Endodermal cell (in vitro differentiated cells): ENCODE measurements at regions not wholly inside any gene's neighbourhood (a gene's known extent, or its start where the extent isn't known, plus 50 kb on each side); places are given as distances from the start of the nearest gene placed in this dataset.

ENCODE experiments used
- DNase-seq: peaks from one replicate; pipeline ENCODE4 v3.0.0-alpha.2; 2017
- H3K27ac ChIP-seq: 2 replicates; pipeline ENCODE4 v1.5.1; 2013; ENCODE audit warnings: mild to moderate bottlenecking, low read depth, low read length, moderate library complexity
- H3K27me3 ChIP-seq: 2 replicates; pipeline ENCODE4 v1.6.1; 2013; ENCODE audit warnings: mild to moderate bottlenecking, low read length, moderate library complexity; ENCODE audit not compliant: insufficient read depth, control insufficient read depth, poor library complexity, severe bottlenecking
- H3K36me3 ChIP-seq: 2 replicates; pipeline ENCODE4 v1.7.0; 2013; ENCODE audit warnings: mild to moderate bottlenecking, low read length, moderate library complexity; ENCODE audit not compliant: control insufficient read depth, insufficient read depth
- H3K4me1 ChIP-seq: one replicate; pipeline ENCODE4 v1.7.0; 2013; ENCODE audit warnings: low read length; ENCODE audit not compliant: control insufficient read depth, insufficient read depth
- H3K4me3 ChIP-seq: 2 replicates; pipeline ENCODE4 v1.5.1; 2013; ENCODE audit warnings: mild to moderate bottlenecking, low read length, moderate library complexity
- H3K9ac ChIP-seq: 2 replicates; pipeline ENCODE4 v1.6.1; 2013; ENCODE audit warnings: mild to moderate bottlenecking, low read length, moderate library complexity; ENCODE audit not compliant: poor library complexity, severe bottlenecking; ENCODE audit errors: extremely low read depth
- H3K9me3 ChIP-seq: 2 replicates; pipeline ENCODE4 v1.6.1; 2013; ENCODE audit warnings: mild to moderate bottlenecking, low read length, moderate library complexity; ENCODE audit not compliant: control insufficient read depth
- H3K27ac Mint-ChIP-seq: 2 replicates; pipeline ENCODE4 v1.8.0; 2020; ENCODE audit warnings: mixed read lengths
- H3K27me3 Mint-ChIP-seq: 2 replicates; pipeline ENCODE4 v1.8.0; 2021; ENCODE audit warnings: mild to moderate bottlenecking, mixed read lengths; ENCODE audit not compliant: insufficient read depth
- H3K36me3 Mint-ChIP-seq: 2 replicates; pipeline ENCODE4 v1.8.0; 2020; ENCODE audit warnings: low read depth, mixed read lengths
- H3K4me1 Mint-ChIP-seq: 2 replicates; pipeline ENCODE4 v1.8.0; 2020; ENCODE audit warnings: mixed read lengths
- H3K4me3 Mint-ChIP-seq: 2 replicates; pipeline ENCODE4 v1.8.0; 2020; ENCODE audit warnings: mild to moderate bottlenecking, moderate library complexity, mixed read lengths
- H3K9me3 Mint-ChIP-seq: 2 replicates; pipeline ENCODE4 v1.8.0; 2020; ENCODE audit warnings: mild to moderate bottlenecking, mixed read lengths
- WGBS, 2 experiments: methylation state at CpG; one replicate each; pipeline versions ENCODE4 v1.1.5 to v1.1.7; 2013; ENCODE audit warnings: missing lambda C conversion rate in 2 of 2, mixed read lengths in 1 of 2; ENCODE audit not compliant: insufficient coverage in 1 of 2, insufficient read length in 1 of 2; 5-methylcytosine and 5-hydroxymethylcytosine counted together
- TF ChIP-seq, protein P1 (sequence below): fragments of 200-600 bp; sonication (generic); conservative IDR thresholded peaks from 2 replicates; pipeline ENCODE4 v1.5.0; 2021; ENCODE audit warnings: antibody characterized with exemption, mild to moderate bottlenecking

DNA sequence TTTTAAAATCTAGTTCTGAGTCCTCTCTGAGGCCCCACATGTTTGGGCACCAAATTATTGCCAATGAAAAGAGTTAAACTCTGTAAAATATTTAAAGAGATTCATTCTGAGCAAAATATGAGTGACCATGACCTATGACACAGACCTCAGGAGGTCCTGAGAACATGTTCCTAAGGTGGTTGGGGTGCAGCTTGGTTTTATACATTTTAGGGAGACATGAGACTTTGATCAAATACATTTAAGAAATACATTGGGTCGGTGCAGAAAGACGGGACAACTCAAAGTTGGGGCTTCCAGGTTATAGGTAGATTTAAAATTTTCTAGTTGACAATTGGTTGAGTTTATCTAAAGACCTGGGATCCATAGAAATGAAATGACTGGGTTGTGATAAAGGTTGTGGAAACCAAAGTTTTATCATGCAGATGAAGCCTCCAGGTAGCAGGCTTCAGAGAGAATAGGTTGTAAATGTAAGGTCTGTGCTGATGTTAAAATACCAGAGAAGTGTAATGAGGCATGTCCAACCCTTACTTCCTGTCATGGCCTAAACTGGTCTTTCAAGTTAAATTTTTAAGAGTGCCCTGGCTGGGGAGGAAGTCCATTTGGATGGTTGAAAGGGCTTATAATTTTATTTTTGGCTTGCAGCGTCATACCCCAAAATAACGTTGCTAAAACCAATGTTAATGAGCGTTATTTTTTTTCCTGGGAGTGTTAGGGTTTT is 274.9 kb downstream of the NUF2 start:
- peak; percentile 52 for DNase-seq
- no peaks in the 10 kb centered on the region for H3K27me3 Mint-ChIP-seq
- Histone ChIP-seq H3K36me3 (no peaks in the 10 kb centered on the region), H3K9me3 (peaks cover 48% of the 10 kb centered on the region), H3K27me3 (no peaks in the 10 kb centered on the region), H3K4me3 (peak overlapping the region; percentile 26), H3K4me1 (no peaks in the 10 kb centered on the region), H3K27ac (no peak overlapping the region), H3K9ac (no peak overlapping the region)
- no peak overlapping the region for H3K27ac Mint-ChIP-seq
- H3K4me3 Mint-ChIP-seq, result no peak overlapping the region
- peaks cover 31% of the 10 kb centered on the region for H3K9me3 Mint-ChIP-seq
- 38 to 45% methylated on average over 2 to 5 of the region's 5 CpGs for WGBS, 2 experiments
- peaks cover 27% of the 10 kb centered on the region for H3K36me3 Mint-ChIP-seq
- H3K4me1 Mint-ChIP-seq, result peaks cover 17% of the 10 kb centered on the region
- TF ChIP-seq, protein P1, sequence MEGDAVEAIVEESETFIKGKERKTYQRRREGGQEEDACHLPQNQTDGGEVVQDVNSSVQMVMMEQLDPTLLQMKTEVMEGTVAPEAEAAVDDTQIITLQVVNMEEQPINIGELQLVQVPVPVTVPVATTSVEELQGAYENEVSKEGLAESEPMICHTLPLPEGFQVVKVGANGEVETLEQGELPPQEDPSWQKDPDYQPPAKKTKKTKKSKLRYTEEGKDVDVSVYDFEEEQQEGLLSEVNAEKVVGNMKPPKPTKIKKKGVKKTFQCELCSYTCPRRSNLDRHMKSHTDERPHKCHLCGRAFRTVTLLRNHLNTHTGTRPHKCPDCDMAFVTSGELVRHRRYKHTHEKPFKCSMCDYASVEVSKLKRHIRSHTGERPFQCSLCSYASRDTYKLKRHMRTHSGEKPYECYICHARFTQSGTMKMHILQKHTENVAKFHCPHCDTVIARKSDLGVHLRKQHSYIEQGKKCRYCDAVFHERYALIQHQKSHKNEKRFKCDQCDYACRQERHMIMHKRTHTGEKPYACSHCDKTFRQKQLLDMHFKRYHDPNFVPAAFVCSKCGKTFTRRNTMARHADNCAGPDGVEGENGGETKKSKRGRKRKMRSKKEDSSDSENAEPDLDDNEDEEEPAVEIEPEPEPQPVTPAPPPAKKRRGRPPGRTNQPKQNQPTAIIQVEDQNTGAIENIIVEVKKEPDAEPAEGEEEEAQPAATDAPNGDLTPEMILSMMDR, result no peak

DNA sequence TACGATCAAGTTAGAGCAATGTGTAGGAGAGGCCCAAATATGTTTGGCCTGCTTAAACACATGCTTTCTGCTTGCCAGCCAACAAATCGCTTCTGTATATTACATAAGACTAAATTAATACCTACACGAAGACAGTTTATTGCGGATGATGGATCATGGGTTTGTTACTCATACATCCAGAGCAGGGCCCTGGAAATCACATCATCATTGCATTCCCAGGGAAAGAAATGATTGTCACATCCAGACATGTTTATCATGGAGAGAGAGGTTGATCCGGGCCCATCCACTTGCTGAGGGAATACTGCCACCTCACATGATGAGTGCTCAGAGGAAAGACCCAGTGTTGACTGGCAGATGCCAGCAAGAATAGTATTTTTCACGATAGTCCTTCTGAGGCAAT is 282.6 kb downstream of the NUF2 start:
- Mint-ChIP-seq H3K9me3 (peaks cover 7% of the 10 kb centered on the region), H3K27me3 (no peaks in the 10 kb centered on the region), H3K4me3 (no peak overlapping the region), H3K27ac (no peak overlapping the region), H3K4me1 (peaks cover 12% of the 10 kb centered on the region), H3K36me3 (peaks cover 26% of the 10 kb centered on the region)
- DNase-seq, result no peak
- WGBS, 2 experiments, result 93 to 100% methylated on average over 2 to 6 of the region's 6 CpGs
- TF ChIP-seq, protein P1, result no peak
- Histone ChIP-seq H3K4me3 (no peak overlapping the region), H3K27ac (no peak overlapping the region), H3K9ac (no peak overlapping the region), H3K27me3 (no peaks in the 10 kb centered on the region), H3K4me1 (no peaks in the 10 kb centered on the region), H3K36me3 (no peaks in the 10 kb centered on the region), H3K9me3 (peaks cover 9% of the 10 kb centered on the region)

DNA sequence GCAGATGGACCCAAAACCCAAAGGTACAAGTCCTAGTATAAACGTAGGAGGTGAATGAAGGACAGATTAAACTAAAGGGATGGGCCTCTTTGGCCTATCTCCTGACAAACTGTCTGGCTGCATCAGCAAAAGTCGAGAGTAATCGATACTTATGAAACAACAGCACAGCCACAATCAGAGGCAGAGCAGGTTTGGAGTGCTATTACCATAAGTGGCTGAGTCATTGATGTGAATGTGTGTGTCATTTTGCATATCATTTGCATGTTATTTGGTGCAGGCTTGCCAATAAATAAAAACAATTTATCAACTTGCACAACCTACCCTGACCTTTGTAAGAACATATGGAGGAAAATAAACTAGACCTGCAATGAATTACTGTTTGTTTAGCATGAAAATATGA is 283.1 kb downstream of the NUF2 start:
- Mint-ChIP-seq H3K27me3 (no peaks in the 10 kb centered on the region), H3K4me1 (peaks cover 18% of the 10 kb centered on the region), H3K36me3 (peaks cover 20% of the 10 kb centered on the region), H3K27ac (no peak overlapping the region), H3K4me3 (no peak overlapping the region), H3K9me3 (peaks cover under 1% of the 10 kb centered on the region)
- H3K36me3 ChIP-seq, result no peaks in the 10 kb centered on the region
- H3K27me3 ChIP-seq, result no peaks in the 10 kb centered on the region
- WGBS, 2 experiments, result 91 to 100% methylated on average over 1 to 3 of the region's 3 CpGs
- no peak overlapping the region for H3K27ac ChIP-seq
- H3K4me3 ChIP-seq, result no peak overlapping the region
- H3K4me1 ChIP-seq, result no peaks in the 10 kb centered on the region
- TF ChIP-seq, protein P1, result no peak
- H3K9me3 ChIP-seq, result peaks cover 3% of the 10 kb centered on the region
- H3K9ac ChIP-seq, result no peak overlapping the region
- no peak for DNase-seq
